Thyroid gland (tissue), 4 donors: ENCODE measurements at regions not wholly inside any gene's neighbourhood (a gene's known extent, or its start where the extent isn't known, plus 50 kb on each side); places are given as distances from the start of the nearest gene placed in this dataset.

Experiments used
- CTCF ChIP-seq, 6 experiments: fragments of 200-600 bp in 3 of 6; fragments of 450-650 bp in 3 of 6; sonication (generic) in 3 of 6; IDR thresholded peaks; one replicate each; pipeline ENCODE4 v1.5.1; 2016 to 2019; ENCODE audit warnings: antibody characterized with exemption in 6 of 6, mild to moderate bottlenecking in 2 of 6, inconsistent platforms in 1 of 6, moderate library complexity in 1 of 6
- POLR2A ChIP-seq, 2 donors: fragments of 450-650 bp; IDR thresholded peaks; one replicate each; pipeline ENCODE4 v1.6.1; 2017; ENCODE audit warnings: antibody characterized with exemption in 2 of 2, mild to moderate bottlenecking in 2 of 2, moderate library complexity in 1 of 2

- TF ChIP-seq CTCF (IDR thresholded peaks at IDR 0.05), result no peak
- no peak for TF ChIP-seq POLR2A (IDR thresholded peaks at IDR 0.05)
These were observed 83.2 kb upstream of the B3GAT2 start for GRCh38 chr6:71040043-71040442.
